ENCODE measurements at regions not wholly inside any gene's neighbourhood (a gene's known extent, or its start where the extent isn't known, plus 50 kb on each side); places are given as distances from the start of the nearest gene placed in this dataset.

GRCh38 chr6:134453792-134454510, 136.0 kb upstream of the SGK1 start:
- Histone ChIP-seq H3K36me3 (ENCODE audit: low read depth) (no peaks in the 10 kb centered on the region), H3K4me2 (ENCODE audit: unreplicated experiment) (no peak overlapping the region), H3K27ac (no peak overlapping the region), H3K27me3 (replicated peaks; ENCODE audit: insufficient read depth) (no peaks in the 10 kb centered on the region), H3K9me3 (ENCODE audit: low read depth) (no peaks in the 10 kb centered on the region), H3K9me2 (ENCODE audit: insufficient read depth) (no peaks in the 10 kb centered on the region), H3K4me1 (ENCODE audit: insufficient read depth) (peaks cover 9% of the 10 kb centered on the region), H3K9ac (no peak overlapping the region), H4K20me1 (ENCODE audit: insufficient read depth) (no peaks in the 10 kb centered on the region), H2AFZ (no peak overlapping the region), H3K4me3 (no peak overlapping the region), H3F3A (ENCODE audit: insufficient read depth) (peaks cover 7% of the 10 kb centered on the region), H3K79me2 (ENCODE audit: insufficient read depth) (no peaks in the 10 kb centered on the region)
- TF ChIP-seq EZH2 (IDR thresholded peaks at IDR 0.05; ENCODE audit: insufficient read depth, poor library complexity, severe bottlenecking) (no peak), EZH2phosphoT487 (IDR thresholded peaks at IDR 0.05; ENCODE audit: insufficient read depth, low read depth) (no peak)
- no peak for DNase-seq
- in situ Hi-C loops (cut with MboI) = no loop called here
- 85 to 86% methylated on average over 5 of the region's 5 CpGs for WGBS, 2 experiments (ENCODE audit: low coverage in 1 of 2, low lambda C conversion rate in 2 of 2, missing lambda C conversion rate in 2 of 2)

- no peaks in the 10 kb centered on the region for H3K9me2 ChIP-seq (ENCODE audit: insufficient read depth)
Observed at GRCh38 chr6:134452906-134453305, 135.0 kb upstream of the SGK1 start.

GRCh38 chr6:134451529-134451928, 133.6 kb upstream of the SGK1 start:
- no peaks in the 10 kb centered on the region for H3K9me2 ChIP-seq (ENCODE audit: insufficient read depth)
- H3K4me2 ChIP-seq (ENCODE audit: unreplicated experiment) = no peak overlapping the region
- H3K9ac ChIP-seq = no peak overlapping the region
- TF ChIP-seq EZH2 (IDR thresholded peaks at IDR 0.05; ENCODE audit: insufficient read depth, poor library complexity, severe bottlenecking) (no peak), EZH2phosphoT487 (IDR thresholded peaks at IDR 0.05; ENCODE audit: insufficient read depth, low read depth) (no peak)
- no peaks in the 10 kb centered on the region for H3K27me3 ChIP-seq (replicated peaks; ENCODE audit: insufficient read depth)
- H3F3A ChIP-seq (ENCODE audit: insufficient read depth) = peaks cover 29% of the 10 kb centered on the region
- H3K27ac ChIP-seq = no peak overlapping the region
- 88 to 100% methylated on average over 1 of the region's 1 CpG for WGBS, 2 experiments (ENCODE audit: low coverage in 1 of 2, low lambda C conversion rate in 2 of 2, missing lambda C conversion rate in 2 of 2)
- H2AFZ ChIP-seq = no peak overlapping the region
- H3K79me2 ChIP-seq (ENCODE audit: insufficient read depth) = no peaks in the 10 kb centered on the region
- in situ Hi-C loops (cut with MboI) = no loop called here
- no peaks in the 10 kb centered on the region for H4K20me1 ChIP-seq (ENCODE audit: insufficient read depth)
- H3K4me3 ChIP-seq = no peak overlapping the region
- H3K9me3 ChIP-seq (ENCODE audit: low read depth) = no peaks in the 10 kb centered on the region
- DNase-seq = no peak
- H3K36me3 ChIP-seq (ENCODE audit: low read depth) = no peaks in the 10 kb centered on the region
- H3K4me1 ChIP-seq (ENCODE audit: insufficient read depth) = peaks cover 30% of the 10 kb centered on the region

More at GRCh38 chr6:134452906-134453305, 135.0 kb upstream of the SGK1 start:
- H3K36me3 ChIP-seq (ENCODE audit: low read depth) = no peaks in the 10 kb centered on the region
- no peaks in the 10 kb centered on the region for H3K9me3 ChIP-seq (ENCODE audit: low read depth)
- H3K9ac ChIP-seq = no peak overlapping the region
- H3F3A ChIP-seq (ENCODE audit: insufficient read depth) = peaks cover 16% of the 10 kb centered on the region
- in situ Hi-C loops (cut with MboI) = no loop called here
- H4K20me1 ChIP-seq (ENCODE audit: insufficient read depth) = no peaks in the 10 kb centered on the region
- H3K4me1 ChIP-seq (ENCODE audit: insufficient read depth) = peaks cover 17% of the 10 kb centered on the region
- WGBS, 2 experiments (ENCODE audit: low coverage in 1 of 2, low lambda C conversion rate in 2 of 2, missing lambda C conversion rate in 2 of 2) = 49 to 55% methylated on average over 3 of the region's 3 CpGs
- DNase-seq = peak; percentile 37
- TF ChIP-seq EZH2phosphoT487 (IDR thresholded peaks at IDR 0.05; ENCODE audit: insufficient read depth, low read depth) (no peak), EZH2 (IDR thresholded peaks at IDR 0.05; ENCODE audit: insufficient read depth, poor library complexity, severe bottlenecking) (no peak)
- no peak overlapping the region for H3K4me2 ChIP-seq (ENCODE audit: unreplicated experiment)
- H3K27me3 ChIP-seq (replicated peaks; ENCODE audit: insufficient read depth) = no peaks in the 10 kb centered on the region
- no peak overlapping the region for H2AFZ ChIP-seq
- H3K79me2 ChIP-seq (ENCODE audit: insufficient read depth) = no peaks in the 10 kb centered on the region
- no peak overlapping the region for H3K27ac ChIP-seq
- H3K4me3 ChIP-seq = no peak overlapping the region

- TF ChIP-seq EZH2 (IDR thresholded peaks at IDR 0.05; ENCODE audit: insufficient read depth, poor library complexity, severe bottlenecking) (no peak), EZH2phosphoT487 (IDR thresholded peaks at IDR 0.05; ENCODE audit: insufficient read depth, low read depth) (no peak)
- Histone ChIP-seq H3K9ac (no peak overlapping the region), H3F3A (ENCODE audit: insufficient read depth) (peaks cover 34% of the 10 kb centered on the region), H3K4me3 (no peak overlapping the region), H3K9me3 (ENCODE audit: low read depth) (no peaks in the 10 kb centered on the region), H3K9me2 (ENCODE audit: insufficient read depth) (no peaks in the 10 kb centered on the region), H3K27me3 (replicated peaks; ENCODE audit: insufficient read depth) (no peaks in the 10 kb centered on the region), H3K4me2 (ENCODE audit: unreplicated experiment) (no peak overlapping the region), H3K79me2 (ENCODE audit: insufficient read depth) (no peaks in the 10 kb centered on the region), H4K20me1 (ENCODE audit: insufficient read depth) (no peaks in the 10 kb centered on the region), H3K27ac (no peak overlapping the region), H3K36me3 (ENCODE audit: low read depth) (no peaks in the 10 kb centered on the region), H2AFZ (no peak overlapping the region), H3K4me1 (ENCODE audit: insufficient read depth) (peaks cover 36% of the 10 kb centered on the region)
- DNase-seq = peak; percentile 17
- 80 to 81% methylated on average over 2 of the region's 2 CpGs for WGBS, 2 experiments (ENCODE audit: low coverage in 1 of 2, low lambda C conversion rate in 2 of 2, missing lambda C conversion rate in 2 of 2)
- in situ Hi-C loops (cut with MboI) = loop anchor here (25.0 kb wide), 1 partner anchor 363 kb away; no protein-coding TSS in a partner anchor
Observed at GRCh38 chr6:134449781-134450180, 131.9 kb upstream of the SGK1 start.
